NCI-H460 (cell line): ENCODE measurements at regions not wholly inside any gene's neighbourhood (a gene's known extent, or its start where the extent isn't known, plus 50 kb on each side); places are given as distances from the start of the nearest gene placed in this dataset.
"Not testable (repeated sequence)": the region's sequence is repeated elsewhere in the genome, so short reads cannot be mapped to it uniquely, and the experiment has no call there.

Experiments used
- DNase-seq: peaks from one replicate; pipeline ENCODE4 v3.0.0-alpha.2; 2016; ENCODE audit warnings: low read depth; ENCODE audit errors: extremely low read depth

DNA sequence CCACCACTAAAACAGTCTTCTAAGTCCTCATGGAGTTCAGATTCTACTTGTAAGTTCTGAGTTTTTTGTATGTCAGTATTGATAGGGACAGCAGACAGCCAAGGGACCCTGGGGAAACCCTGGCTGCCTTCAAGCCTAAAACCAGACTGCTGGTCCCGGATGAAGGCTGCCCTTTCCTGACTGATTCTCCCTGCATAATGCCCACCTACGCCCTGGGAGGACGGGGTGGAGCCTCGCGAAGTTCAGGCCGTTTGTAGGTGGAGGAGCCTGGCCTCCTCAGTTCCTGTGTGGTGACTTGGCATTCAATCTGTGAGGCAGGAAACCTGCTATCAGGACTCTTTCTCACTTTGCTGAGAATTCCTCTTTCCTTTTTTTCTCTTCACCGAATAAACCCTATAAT is 120.3 kb upstream of the LGSN start:
- peak; percentile 39 for DNase-seq

GRCh38 chr6:63440594-63440993 is 120.8 kb upstream of the LGSN start:
- peak; percentile 29 for DNase-seq

DNA sequence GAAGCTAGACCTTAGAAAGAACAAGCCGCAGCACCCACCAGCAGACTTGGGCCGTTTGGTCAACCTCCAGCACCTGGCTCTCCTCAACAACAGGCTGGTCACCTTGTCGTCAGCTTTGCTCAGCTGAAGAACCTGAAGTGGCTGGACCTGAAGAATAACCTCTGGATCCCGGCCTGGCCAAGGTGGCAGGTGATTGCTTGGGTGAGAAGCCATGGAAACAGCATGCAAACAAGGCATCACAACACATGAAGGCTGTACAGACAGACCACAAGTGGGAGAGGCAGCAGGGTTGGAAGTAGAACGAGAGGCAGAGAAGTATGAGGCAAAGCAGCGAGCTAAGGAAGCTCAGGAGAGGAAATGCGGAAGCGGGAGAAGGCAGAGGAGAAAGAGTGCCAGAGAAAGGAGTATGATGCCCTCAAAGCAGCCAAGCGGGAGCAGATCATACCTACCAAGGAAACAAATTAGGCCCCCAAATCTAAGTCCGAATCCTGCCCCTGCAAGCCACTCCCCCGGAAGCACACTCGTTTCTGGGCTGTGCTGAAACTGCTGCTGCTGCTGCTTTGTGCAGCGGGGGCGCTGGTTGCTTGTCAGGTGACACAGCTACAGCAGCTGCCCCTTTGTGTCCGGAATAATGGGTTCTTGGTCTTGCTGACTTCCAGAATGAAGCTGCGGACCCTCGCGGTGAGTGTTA is 121.6 kb upstream of the LGSN start:
- peak; percentile 28 for DNase-seq

- DNase-seq, result no peak
Measured at GRCh38 chr6:63442870-63443269, 123.1 kb upstream of the LGSN start.

DNA sequence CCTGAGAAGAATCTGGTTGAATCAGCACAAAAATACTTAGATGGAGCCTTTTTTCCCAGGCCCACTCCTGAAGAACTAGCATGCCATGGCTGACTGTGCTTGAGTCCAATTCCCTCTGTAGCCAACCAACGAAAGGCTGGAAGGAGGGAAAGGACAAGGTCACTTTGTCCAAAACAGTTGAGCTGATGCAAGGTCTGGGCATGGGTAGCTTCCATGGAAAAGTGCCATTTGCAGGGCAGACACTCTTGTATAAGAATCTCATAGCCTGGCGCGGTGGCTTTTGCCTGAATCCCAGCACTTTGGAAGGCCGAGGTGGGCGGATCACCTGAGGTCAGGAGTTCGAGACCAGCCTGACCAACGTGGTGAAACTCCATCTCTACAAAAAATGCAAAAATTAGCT is 125.0 kb upstream of the LGSN start:
- no peak for DNase-seq

- no peak for DNase-seq
Measured at GRCh38 chr6:63446405-63446804, 125.9 kb upstream of the LOC128125822 start.

DNA sequence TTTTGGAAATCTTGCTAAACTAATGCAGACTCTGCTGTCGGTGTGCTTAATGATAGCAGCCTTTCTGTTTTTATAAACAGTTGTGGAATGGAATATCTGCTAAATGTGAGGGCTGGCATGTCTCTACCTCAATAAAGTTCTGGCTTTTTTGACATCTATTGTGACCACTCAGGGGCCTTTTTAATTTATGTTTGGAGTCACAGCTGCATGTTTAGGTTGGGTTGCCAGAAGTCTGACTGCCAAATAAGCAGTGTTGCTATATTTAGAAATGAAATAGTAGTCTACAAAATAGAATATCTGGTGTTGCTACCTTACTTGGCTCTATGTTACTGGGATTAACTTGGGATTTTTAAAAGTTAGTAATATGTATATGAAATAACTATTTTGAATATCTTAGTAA is 125.1 kb upstream of the LOC128125822 start:
- no peak for DNase-seq

DNA sequence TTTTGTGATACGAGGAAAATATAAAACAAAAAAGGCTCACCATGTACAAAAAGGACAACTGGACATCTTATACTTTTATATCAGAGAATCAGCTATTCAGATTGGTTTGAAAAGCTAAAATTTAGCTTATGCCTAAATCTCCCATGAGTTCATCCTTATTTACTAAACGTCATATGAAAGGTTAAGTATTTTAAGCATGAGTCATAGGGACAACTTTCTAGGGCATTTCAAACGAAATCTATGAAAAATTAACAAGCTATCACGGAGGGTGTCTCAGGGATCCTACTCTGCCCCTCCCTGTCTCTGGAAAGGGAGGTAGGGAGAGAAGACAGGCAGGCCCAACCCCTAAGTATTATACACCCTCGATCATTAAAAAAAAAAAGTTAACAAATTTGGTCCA is 124.1 kb upstream of the LOC128125822 start:
- DNase-seq, result no peak

GRCh38 chr6:63449714-63450113 is 122.6 kb upstream of the LOC128125822 start:
- no peak for DNase-seq

DNA sequence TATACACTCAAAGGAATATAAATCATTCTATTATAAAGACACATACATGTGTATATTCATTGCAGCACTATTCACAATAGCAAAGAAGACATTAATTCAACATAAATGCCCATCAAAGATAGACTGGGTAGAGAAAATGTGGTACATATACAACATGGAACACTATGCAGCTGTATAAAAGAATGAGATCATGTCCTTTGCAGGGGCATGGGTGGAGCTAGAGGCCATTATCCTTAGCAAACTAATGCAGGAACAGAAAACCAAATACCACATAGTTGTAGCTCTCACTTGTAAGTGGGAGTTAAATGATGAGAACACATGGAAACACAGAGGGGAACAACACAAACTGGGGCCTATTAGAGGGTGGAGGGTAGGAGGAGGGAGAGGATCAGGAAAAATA is 121.0 kb upstream of the LOC128125822 start:
- no peak for DNase-seq

- peak; percentile 30 for DNase-seq
Measured at GRCh38 chr6:63452125-63452524, 120.2 kb upstream of the LOC128125822 start.

DNA sequence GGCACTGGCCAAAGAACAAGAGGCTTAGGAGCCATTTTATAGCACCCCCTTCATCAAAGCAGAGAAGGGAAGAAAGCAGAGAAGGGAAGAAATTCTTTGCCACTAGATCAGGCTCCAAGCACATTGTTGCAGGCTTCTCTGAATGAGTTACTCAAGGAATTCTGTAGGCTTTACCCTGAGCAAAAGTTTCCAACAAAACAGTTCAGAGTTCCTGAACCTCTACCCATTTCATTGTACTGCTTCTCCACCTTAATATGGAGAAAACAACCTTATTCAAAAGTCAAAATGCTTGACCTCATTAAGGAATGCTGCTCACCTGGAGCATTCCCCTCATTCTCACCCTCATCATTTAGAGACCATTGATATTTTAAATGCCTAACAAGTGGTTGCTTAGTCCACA is 115.5 kb upstream of the LOC128125822 start:
- DNase-seq, result no peak

DNA sequence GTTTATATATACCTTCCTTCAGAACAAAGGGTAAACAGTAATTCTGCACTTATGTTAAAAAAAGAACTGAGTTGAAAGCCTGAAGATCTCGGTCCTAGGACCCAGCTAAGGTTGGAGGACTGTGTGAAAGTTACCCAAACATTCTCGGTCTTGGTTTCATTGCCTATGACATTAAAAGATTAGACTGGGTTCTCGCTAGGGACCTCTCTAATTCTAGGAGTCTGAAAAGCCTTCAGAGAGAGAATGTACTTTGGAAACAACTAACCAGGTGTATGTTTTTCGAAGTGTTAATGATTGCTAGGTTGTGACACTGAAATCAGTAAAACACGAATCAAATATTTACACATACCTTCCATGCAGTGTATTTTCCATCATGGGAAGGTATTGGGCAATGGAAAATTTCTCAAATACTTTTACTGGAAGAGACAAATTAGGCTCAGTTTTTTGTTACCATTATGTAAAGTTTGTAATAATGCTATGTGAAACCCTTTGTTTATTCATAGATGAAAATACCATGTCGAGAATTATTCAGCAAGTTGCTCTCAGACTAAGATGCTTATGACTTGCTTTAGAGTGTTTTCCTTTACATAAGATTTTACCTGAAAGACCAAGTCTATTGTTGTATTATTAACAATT is 113.7 kb upstream of the LOC128125822 start:
- no peak for DNase-seq

DNA sequence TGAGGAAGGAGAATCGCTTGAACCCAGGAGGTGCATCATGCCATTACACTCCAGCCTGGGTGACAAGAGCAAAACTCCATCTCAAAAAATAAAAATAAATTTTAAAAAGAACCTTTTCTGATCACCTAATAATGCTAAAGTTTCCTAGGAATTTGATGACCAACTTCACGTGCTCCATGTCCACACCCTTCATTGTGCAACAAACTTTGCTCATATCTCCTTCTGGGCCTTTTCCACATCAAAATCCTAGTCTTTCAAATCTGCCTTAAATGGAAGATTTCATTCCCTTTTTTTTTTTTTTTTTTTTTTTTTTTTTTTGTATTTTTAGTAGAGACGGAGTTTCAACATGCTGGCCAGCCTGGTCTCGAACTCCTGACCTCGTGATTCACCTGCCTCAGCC is 112.5 kb upstream of the LOC128125822 start:
- DNase-seq, result no peak

DNA sequence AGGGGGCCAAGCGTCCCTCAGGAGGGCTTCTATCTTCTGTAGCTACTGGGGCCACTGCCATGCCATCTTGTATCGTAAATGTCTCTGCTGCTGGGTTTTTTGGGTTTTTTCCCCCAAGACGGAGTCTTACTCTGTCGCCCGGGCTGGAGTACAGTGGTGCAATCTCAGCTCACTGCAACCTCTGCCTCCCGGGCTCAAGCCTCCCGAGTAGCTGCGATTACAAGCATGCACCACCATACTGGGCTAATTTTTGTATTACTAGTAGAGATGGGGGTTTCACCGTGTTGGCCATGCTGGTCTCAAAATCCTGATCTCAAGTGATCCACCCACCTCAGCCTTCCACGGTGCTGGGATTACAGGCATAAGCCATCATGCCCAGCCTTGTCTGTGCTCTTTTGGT is 111.3 kb upstream of the LOC128125822 start:
- no peak for DNase-seq

GRCh38 chr6:63464060-63464459 is 108.2 kb upstream of the LOC128125822 start:
- DNase-seq, result no peak

- no peak for DNase-seq
Measured at GRCh38 chr6:63465750-63466149, 106.5 kb upstream of the LOC128125822 start.

DNA sequence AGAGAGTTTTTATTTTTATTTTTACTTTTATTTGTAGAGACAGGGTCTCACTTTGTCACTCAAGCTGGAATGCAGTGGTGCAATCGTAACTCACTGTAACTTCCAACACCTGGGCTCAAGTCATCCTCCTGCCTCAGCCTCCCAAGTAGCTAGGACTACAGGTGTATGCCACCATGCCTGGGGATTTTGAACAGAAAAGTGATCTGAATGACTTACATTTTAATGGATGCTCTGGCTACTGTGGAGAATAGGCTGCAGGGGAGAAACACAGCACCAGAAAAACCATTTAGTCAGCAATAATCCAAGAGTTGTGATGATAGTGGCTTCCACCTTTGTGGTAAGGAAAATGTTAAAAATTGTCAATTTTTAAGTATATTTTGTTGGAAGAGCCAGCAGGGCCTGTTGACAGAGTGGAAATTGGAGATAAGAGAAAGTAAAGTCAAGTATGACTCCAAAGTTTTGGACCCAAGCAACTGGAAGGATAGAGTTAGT is 106.0 kb upstream of the LOC128125822 start:
- DNase-seq, result no peak

DNA sequence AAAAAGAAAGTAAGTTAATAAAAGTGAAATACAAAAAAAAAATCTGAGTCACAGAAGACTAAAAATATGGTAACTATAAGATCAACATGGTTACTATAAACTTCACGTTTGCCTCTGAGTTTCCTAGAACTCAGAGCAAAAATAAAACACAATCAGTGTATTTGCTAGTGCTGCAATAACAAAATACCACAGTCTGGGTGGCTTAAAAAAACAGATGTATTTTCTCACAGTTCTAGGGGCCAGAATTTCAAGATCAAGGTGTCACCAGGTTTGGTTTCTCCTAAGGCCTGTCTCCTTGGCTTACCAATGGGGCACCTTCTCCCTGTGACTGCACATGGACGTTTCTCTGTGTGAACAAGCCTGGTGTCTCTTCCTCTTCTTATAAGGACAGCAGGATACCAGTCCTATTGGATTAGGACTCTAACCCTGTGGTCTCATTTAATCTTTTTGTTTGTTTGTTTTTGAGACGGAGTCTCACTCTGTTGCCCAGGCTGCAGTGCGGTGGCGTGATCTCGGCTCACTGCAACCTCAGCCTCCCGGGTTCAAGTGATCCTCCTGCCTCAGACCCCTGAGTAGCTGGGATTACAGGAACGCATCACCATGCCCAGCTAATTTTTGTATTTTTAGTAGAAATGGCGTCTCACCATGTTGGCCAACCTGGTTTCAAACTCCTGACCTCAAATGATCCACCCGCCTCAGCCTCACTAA is 104.9 kb upstream of the LOC128125822 start:
- DNase-seq, result no peak

GRCh38 chr6:63471145-63471544 is 101.1 kb upstream of the LOC128125822 start:
- DNase-seq, result not testable (repeated sequence)

DNA sequence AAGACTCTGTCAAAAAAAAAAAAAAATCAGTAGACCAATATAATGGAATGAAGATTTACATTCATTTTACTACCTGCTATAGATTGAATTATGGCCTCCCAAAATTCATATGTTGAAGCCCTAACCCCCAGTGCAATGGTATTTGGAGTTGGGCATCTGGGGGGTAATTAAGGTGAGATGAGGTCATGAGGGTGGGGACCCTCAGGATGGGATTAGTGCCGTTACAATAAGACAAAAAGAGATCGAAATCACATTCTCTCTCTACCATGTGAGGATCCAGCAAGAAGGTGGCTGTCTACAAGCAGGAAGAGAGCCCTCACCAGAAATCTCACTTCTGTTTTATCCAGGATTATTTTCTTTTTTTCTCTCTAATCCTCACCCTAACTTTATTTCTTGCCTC is 100.6 kb upstream of the LOC128125822 start:
- DNase-seq, result no peak

- DNase-seq, result no peak
Measured at GRCh38 chr6:63475707-63476106, 96.6 kb upstream of the LOC128125822 start.
